Natural killer cell (primary cell): ENCODE measurements at regions not wholly inside any gene's neighbourhood (a gene's known extent, or its start where the extent isn't known, plus 50 kb on each side); places are given as distances from the start of the nearest gene placed in this dataset.

Experiments
- ATAC-seq, 3 donors: fragments of 150-1000 bp in 2 of 3; fragments of 200-7000 bp in 1 of 3; cut with Tn5 transposase; 1 replicate in 1 of 3; 2 replicates in 2 of 3; pipeline ENCODE4 v1.10.0; 2021; ENCODE audit warnings: mild to moderate bottlenecking in 2 of 3, moderate library complexity in 2 of 3
- DNase-seq, 2 donors: peaks; one replicate each; pipeline versions ENCODE4 v3.0.0 to v3.0.0-alpha.2; 2013 to 2021; ENCODE audit warnings: mixed read lengths in 1 of 2
- H3K27ac ChIP-seq: one replicate; pipeline ENCODE4 v1.5.1; 2013; ENCODE audit warnings: mild to moderate bottlenecking, low read length
- H3K27me3 ChIP-seq: one replicate; pipeline ENCODE4 v1.6.1; 2013; ENCODE audit warnings: low read length; ENCODE audit not compliant: control insufficient read depth, insufficient read depth
- H3K36me3 ChIP-seq: one replicate; pipeline ENCODE4 v1.6.1; 2013; ENCODE audit warnings: low read length; ENCODE audit not compliant: control insufficient read depth, insufficient read depth
- H3K4me1 ChIP-seq: one replicate; pipeline ENCODE4 v1.6.1; 2013; ENCODE audit warnings: low read length; ENCODE audit not compliant: control insufficient read depth, insufficient read depth
- H3K4me3 ChIP-seq: one replicate; pipeline ENCODE4 v1.5.1; 2013; ENCODE audit warnings: low read length
- H3K9me3 ChIP-seq: one replicate; pipeline ENCODE4 v1.6.1; 2013; ENCODE audit warnings: low read length; ENCODE audit not compliant: control insufficient read depth, insufficient read depth
- H3K27ac Mint-ChIP-seq, 2 donors: one replicate each; pipeline ENCODE4 v1.8.0; 2022; ENCODE audit warnings: mild to moderate bottlenecking in 2 of 2, mixed read lengths in 2 of 2, moderate library complexity in 1 of 2
- H3K27me3 Mint-ChIP-seq, 2 donors: one replicate each; pipeline ENCODE4 v1.8.0; 2022; ENCODE audit warnings: low read depth in 2 of 2, mixed read lengths in 2 of 2
- H3K36me3 Mint-ChIP-seq: one replicate; pipeline ENCODE4 v1.8.0; 2022; ENCODE audit warnings: mixed read lengths
- H3K4me1 Mint-ChIP-seq, 2 donors: one replicate each; pipeline ENCODE4 v1.8.0; 2022; ENCODE audit warnings: mixed read lengths in 2 of 2
- H3K4me3 Mint-ChIP-seq: one replicate; pipeline ENCODE4 v1.8.0; 2022; ENCODE audit warnings: mild to moderate bottlenecking, moderate library complexity, mixed read lengths
- H3K9me3 Mint-ChIP-seq, 2 donors: one replicate each; pipeline ENCODE4 v1.8.0; 2022; ENCODE audit warnings: mixed read lengths in 2 of 2
- WGBS: methylation state at CpG from one replicate; pipeline ENCODE4 v1.1.7; 2013; ENCODE audit warnings: missing lambda C conversion rate; ENCODE audit not compliant: insufficient coverage; 5-methylcytosine and 5-hydroxymethylcytosine counted together
- intact Hi-C: fragments of 100-400 bp; cut with micrococcal nuclease; formaldehyde crosslinking; loops from one replicate; pipeline ENCODE4 v1.14.2; 2022
- TF ChIP-seq, protein P1 (sequence below): fragments of 200-600 bp; IDR thresholded peaks from one replicate; pipeline ENCODE4 v1.8.0; 2022; ENCODE audit warnings: antibody characterized with exemption

DNA sequence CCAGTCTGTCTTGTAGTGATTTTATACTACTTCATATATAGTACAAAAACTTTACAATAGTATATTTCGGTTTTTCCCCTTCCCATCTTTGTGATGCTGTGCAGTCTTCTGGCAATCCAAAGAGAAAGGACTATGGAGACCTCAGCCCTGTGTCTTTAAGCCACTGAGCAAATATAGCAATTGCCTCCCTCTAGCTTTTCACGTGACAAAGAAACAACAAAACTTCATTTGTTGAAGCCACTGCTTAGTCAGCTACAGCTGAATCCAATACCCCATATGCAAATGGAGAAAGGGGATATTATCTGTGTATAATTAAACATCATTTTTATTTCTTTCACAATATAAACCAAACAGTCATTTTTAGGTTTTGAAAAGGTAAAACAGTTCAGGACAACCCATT lies 142.8 kb upstream of the STK32A start:
- intact Hi-C loops: no loop called here
- Mint-ChIP-seq H3K9me3 (no peaks in the 10 kb centered on the region), H3K4me1 (no peaks in the 10 kb centered on the region), H3K27me3 (peaks cover 7 to 22% of the 10 kb centered on the region in 2 donors), H3K36me3 (no peaks in the 10 kb centered on the region), H3K4me3 (no peak overlapping the region), H3K27ac (no peak overlapping the region)
- no peaks in the 10 kb centered on the region for H3K36me3 ChIP-seq
- 57% methylated on average over 1 of the region's 2 CpGs for WGBS
- H3K9me3 ChIP-seq: no peaks in the 10 kb centered on the region
- TF ChIP-seq, protein P1, sequence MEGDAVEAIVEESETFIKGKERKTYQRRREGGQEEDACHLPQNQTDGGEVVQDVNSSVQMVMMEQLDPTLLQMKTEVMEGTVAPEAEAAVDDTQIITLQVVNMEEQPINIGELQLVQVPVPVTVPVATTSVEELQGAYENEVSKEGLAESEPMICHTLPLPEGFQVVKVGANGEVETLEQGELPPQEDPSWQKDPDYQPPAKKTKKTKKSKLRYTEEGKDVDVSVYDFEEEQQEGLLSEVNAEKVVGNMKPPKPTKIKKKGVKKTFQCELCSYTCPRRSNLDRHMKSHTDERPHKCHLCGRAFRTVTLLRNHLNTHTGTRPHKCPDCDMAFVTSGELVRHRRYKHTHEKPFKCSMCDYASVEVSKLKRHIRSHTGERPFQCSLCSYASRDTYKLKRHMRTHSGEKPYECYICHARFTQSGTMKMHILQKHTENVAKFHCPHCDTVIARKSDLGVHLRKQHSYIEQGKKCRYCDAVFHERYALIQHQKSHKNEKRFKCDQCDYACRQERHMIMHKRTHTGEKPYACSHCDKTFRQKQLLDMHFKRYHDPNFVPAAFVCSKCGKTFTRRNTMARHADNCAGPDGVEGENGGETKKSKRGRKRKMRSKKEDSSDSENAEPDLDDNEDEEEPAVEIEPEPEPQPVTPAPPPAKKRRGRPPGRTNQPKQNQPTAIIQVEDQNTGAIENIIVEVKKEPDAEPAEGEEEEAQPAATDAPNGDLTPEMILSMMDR: no peak
- no peaks in the 10 kb centered on the region for H3K4me1 ChIP-seq
- no peak overlapping the region for H3K27ac ChIP-seq
- H3K4me3 ChIP-seq: no peak overlapping the region
- H3K27me3 ChIP-seq: no peaks in the 10 kb centered on the region
- ATAC-seq: no peak
- no peak for DNase-seq

DNA sequence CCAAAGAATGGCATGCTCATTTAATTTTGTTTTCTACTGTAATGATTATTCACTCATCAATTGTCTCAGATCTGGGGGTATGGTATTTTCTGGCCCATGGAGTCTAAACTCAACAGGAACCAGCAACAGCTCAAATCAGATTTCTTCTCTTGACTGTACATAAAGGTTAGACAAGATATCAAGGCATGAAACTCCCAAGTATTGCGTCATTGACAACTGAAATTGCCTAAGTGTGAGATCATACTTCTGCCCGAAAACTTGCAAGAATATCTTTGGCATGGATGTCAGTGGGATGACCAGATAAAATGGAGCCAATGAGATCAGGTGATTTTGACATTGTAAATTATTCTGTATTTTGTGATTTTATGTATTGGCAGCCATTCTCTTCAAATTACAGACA lies 141.7 kb upstream of the STK32A start:
- intact Hi-C loops: no loop called here

DNA sequence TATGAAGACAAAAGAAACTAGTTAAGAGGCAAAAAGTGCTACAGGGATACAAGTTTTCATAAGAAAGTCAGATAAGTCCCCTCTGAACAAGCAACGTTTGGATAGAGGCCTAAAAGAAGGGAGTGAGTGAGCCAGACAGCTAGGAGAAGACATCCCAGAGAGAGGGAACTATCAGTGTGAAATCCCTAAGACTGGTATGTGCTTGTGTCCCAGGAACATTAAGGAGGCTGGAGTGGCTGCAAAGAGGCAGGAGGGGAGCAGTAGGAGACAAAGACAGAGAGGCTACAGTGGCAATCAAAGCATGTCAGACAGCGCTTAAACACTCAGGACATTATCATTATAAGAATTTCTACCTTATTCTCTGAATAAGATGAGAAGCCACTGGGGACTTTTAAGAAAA lies 139.1 kb upstream of the STK32A start:
- Mint-ChIP-seq H3K36me3 (no peaks in the 10 kb centered on the region), H3K9me3 (no peaks in the 10 kb centered on the region), H3K4me1 (no peaks in the 10 kb centered on the region), H3K27ac (no peak overlapping the region), H3K27me3 (peaks cover 4 to 20% of the 10 kb centered on the region in 2 donors), H3K4me3 (no peak overlapping the region)
- Histone ChIP-seq H3K9me3 (no peaks in the 10 kb centered on the region), H3K4me1 (no peaks in the 10 kb centered on the region), H3K36me3 (no peaks in the 10 kb centered on the region), H3K4me3 (no peak overlapping the region), H3K27me3 (no peaks in the 10 kb centered on the region), H3K27ac (no peak overlapping the region)
- no peak for ATAC-seq
- TF ChIP-seq, protein P1: no peak
- WGBS: 68% methylated on average over 1 of the region's 2 CpGs
- intact Hi-C loops: no loop called here
- DNase-seq: no peak

More for the DNA sequence above, 141.7 kb upstream of the STK32A start:
- Histone ChIP-seq H3K36me3 (no peaks in the 10 kb centered on the region), H3K27ac (no peak overlapping the region), H3K9me3 (no peaks in the 10 kb centered on the region), H3K27me3 (no peaks in the 10 kb centered on the region), H3K4me1 (no peaks in the 10 kb centered on the region), H3K4me3 (no peak overlapping the region)
- DNase-seq (no peak), ATAC-seq (no peak)
- Mint-ChIP-seq H3K36me3 (no peaks in the 10 kb centered on the region), H3K4me1 (no peaks in the 10 kb centered on the region), H3K9me3 (no peaks in the 10 kb centered on the region), H3K27ac (no peak overlapping the region), H3K27me3 (peaks cover 7 to 24% of the 10 kb centered on the region in 2 donors), H3K4me3 (no peak overlapping the region)
- 64% methylated on average over 2 of the region's 2 CpGs for WGBS
- TF ChIP-seq, protein P1: no peak

DNA sequence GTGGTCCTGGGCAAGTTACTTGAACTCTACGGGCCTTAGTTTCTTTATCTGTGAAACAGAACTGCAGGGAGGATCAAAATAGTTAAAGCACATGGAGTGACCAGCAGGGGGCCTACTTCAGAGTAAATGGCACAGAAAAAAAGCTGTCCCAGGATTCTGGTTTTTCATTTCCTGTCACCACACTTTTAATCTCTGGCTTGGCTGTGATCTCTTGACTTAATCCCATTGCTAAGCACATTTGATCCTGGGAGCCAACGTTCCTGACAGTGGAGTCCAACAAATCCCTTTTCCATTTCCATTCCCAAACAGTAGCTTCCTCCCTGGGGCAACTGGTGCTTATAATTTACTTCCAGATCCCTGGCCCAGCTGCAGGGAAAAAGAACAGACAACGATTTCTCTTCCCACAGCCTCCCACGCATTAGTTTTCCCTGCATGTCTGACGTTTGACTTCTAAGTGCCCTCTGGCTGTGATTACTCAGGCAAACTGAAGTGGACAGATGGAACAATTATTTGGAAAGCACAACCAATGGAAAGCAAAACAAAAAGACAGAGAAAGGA lies 136.5 kb upstream of the STK32A start:
- H3K4me3 ChIP-seq: no peak overlapping the region
- Mint-ChIP-seq H3K9me3 (no peaks in the 10 kb centered on the region), H3K27ac (no peak overlapping the region), H3K36me3 (no peaks in the 10 kb centered on the region), H3K4me3 (no peak overlapping the region), H3K27me3 (peaks cover 0 to 14% of the 10 kb centered on the region in 2 donors), H3K4me1 (no peaks in the 10 kb centered on the region)
- ATAC-seq (no peak), DNase-seq (peak in 1 of 2 donors; percentile 17)
- H3K9me3 ChIP-seq: no peaks in the 10 kb centered on the region
- H3K27ac ChIP-seq: no peak overlapping the region
- no peaks in the 10 kb centered on the region for H3K27me3 ChIP-seq
- H3K4me1 ChIP-seq: no peaks in the 10 kb centered on the region
- 43% methylated on average over 5 of the region's 5 CpGs for WGBS
- TF ChIP-seq, protein P1: no peak
- intact Hi-C loops: no loop called here
- no peaks in the 10 kb centered on the region for H3K36me3 ChIP-seq
